NT2/D1 (cell line): ENCODE measurements at regions not wholly inside any gene's neighbourhood (a gene's known extent, or its start where the extent isn't known, plus 50 kb on each side); places are given as distances from the start of the nearest gene placed in this dataset.

ENCODE experiments used
- DNase-seq: peaks from one replicate; pipeline ENCODE4 v3.0.0-alpha.2; 2011; ENCODE audit warnings: low read depth, low spot score
- H3K27me3 ChIP-seq: 2 replicates; pipeline ENCODE4 v1.6.0; 2011; ENCODE audit warnings: mild to moderate bottlenecking; ENCODE audit not compliant: insufficient read length, insufficient read depth
- H3K36me3 ChIP-seq: 2 replicates; pipeline ENCODE4 v1.6.1; 2011; ENCODE audit warnings: mild to moderate bottlenecking, low read length, mixed read lengths; ENCODE audit not compliant: insufficient read depth, insufficient read length
- H3K4me1 ChIP-seq: 2 replicates; pipeline ENCODE4 v1.5.1; 2011; ENCODE audit not compliant: insufficient read depth, insufficient read length
- H3K4me3 ChIP-seq: 2 replicates; pipeline ENCODE4 v1.5.1; 2011; ENCODE audit warnings: low read depth; ENCODE audit not compliant: insufficient read length
- H3K9ac ChIP-seq: 2 replicates; pipeline ENCODE4 v1.6.0; 2011; ENCODE audit warnings: low read depth; ENCODE audit not compliant: insufficient read length
- H3K9me3 ChIP-seq: 2 replicates; pipeline ENCODE4 v1.5.1; 2011; ENCODE audit warnings: mild to moderate bottlenecking, low read length; ENCODE audit not compliant: insufficient read depth
- SUZ12 ChIP-seq: IDR thresholded peaks from 2 replicates; pipeline ENCODE4 v1.6.1; 2011; ENCODE audit not compliant: insufficient read length, insufficient read depth; ENCODE audit errors: extremely low read depth
- YY1 ChIP-seq: IDR thresholded peaks from 2 replicates; pipeline ENCODE4 v1.6.1; 2011; ENCODE audit not compliant: insufficient read length, insufficient read depth
- ZNF274 ChIP-seq: IDR thresholded peaks from 2 replicates; pipeline ENCODE4 v1.6.1; 2011; ENCODE audit warnings: mild to moderate bottlenecking, low read depth, low read length

GRCh38 chr3:101050046-101050445, 56.8 kb upstream of the ABI3BP start:
- Histone ChIP-seq H3K4me1 (no peaks in the 10 kb centered on the region), H3K9me3 (no peaks in the 10 kb centered on the region), H3K36me3 (no peaks in the 10 kb centered on the region), H3K4me3 (no peak overlapping the region), H3K9ac (no peak overlapping the region), H3K27me3 (no peaks in the 10 kb centered on the region)
- DNase-seq = no peak
- TF ChIP-seq ZNF274 (no peak), YY1 (no peak), SUZ12 (no peak)

GRCh38 chr3:101049532-101049931, 56.3 kb upstream of the ABI3BP start:
- H3K4me1 ChIP-seq = no peaks in the 10 kb centered on the region
- H3K4me3 ChIP-seq = no peak overlapping the region
- no peaks in the 10 kb centered on the region for H3K9me3 ChIP-seq
- H3K27me3 ChIP-seq = no peaks in the 10 kb centered on the region
- DNase-seq = no peak
- TF ChIP-seq ZNF274 (no peak), SUZ12 (no peak)
- H3K9ac ChIP-seq = no peak overlapping the region
- no peaks in the 10 kb centered on the region for H3K36me3 ChIP-seq

- no peak for DNase-seq
- TF ChIP-seq ZNF274 (no peak), SUZ12 (no peak), YY1 (no peak)
- Histone ChIP-seq H3K4me1 (no peaks in the 10 kb centered on the region), H3K9ac (no peak overlapping the region), H3K9me3 (no peaks in the 10 kb centered on the region), H3K27me3 (no peaks in the 10 kb centered on the region), H3K4me3 (no peak overlapping the region), H3K36me3 (no peaks in the 10 kb centered on the region)
Observed at GRCh38 chr3:101043687-101044078, 50.5 kb upstream of the ABI3BP start.

- H3K9me3 ChIP-seq = no peaks in the 10 kb centered on the region
- DNase-seq = no peak
- TF ChIP-seq SUZ12 (no peak), ZNF274 (no peak), YY1 (no peak)
Observed at GRCh38 chr3:101042996-101043686, 49.9 kb upstream of the ABI3BP start.

More at GRCh38 chr3:101042996-101043686, 49.9 kb upstream of the ABI3BP start:
- no peak overlapping the region for H3K9ac ChIP-seq
- no peaks in the 10 kb centered on the region for H3K4me1 ChIP-seq
- no peaks in the 10 kb centered on the region for H3K36me3 ChIP-seq
- no peak overlapping the region for H3K4me3 ChIP-seq
- no peaks in the 10 kb centered on the region for H3K27me3 ChIP-seq
